Superior temporal gyrus (tissue), 1 donor: ENCODE measurements at regions not wholly inside any gene's neighbourhood (a gene's known extent, or its start where the extent isn't known, plus 50 kb on each side); places are given as distances from the start of the nearest gene placed in this dataset.
"Not testable (repeated sequence)": the region's sequence is repeated elsewhere in the genome, so short reads cannot be mapped to it uniquely, and the experiment has no call there.

Experiments
- DNase-seq: peaks from one replicate; pipeline ENCODE4 v3.0.0-alpha.2; 2016; ENCODE audit errors: extremely low spot score

DNA sequence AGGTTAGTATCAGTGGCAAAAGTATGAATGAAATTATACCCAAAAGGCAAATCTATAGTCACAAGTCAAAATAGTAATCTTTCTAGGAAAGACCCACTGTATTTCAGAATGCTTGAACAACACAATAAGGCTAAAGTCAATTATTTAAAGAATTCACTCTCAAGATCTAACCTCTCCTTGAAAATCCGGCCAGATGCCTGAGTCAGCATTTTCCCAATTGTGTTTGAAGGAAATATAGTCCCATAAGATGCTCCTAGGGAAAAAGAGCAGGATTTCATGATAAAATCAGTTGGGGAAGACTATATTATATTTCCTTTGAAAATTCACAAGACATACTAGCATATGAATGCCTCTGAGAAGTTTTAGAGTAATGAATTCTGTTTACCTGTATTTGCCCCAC is 1075.0 kb downstream of the GRM8 start:
- no peak for DNase-seq

DNA sequence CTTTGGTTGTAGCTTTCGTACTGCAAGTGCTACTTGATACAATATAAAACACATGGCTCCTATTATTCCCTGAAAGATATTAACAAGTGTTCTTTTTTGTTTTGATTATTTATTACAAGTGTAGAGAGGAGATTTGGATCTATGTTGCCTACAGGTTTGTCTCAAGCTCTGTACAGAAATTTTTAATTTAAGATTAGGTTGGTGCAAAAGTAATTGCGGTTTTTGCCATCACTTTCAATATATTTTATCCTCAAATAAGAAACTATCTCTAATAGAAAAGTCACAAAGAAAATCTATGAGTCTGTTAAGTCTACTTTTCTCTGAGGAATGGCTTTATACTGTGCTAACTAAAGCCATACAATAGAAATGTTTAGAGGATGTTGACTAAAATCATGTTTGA is 1086.1 kb downstream of the GRM8 start:
- DNase-seq = no peak

DNA sequence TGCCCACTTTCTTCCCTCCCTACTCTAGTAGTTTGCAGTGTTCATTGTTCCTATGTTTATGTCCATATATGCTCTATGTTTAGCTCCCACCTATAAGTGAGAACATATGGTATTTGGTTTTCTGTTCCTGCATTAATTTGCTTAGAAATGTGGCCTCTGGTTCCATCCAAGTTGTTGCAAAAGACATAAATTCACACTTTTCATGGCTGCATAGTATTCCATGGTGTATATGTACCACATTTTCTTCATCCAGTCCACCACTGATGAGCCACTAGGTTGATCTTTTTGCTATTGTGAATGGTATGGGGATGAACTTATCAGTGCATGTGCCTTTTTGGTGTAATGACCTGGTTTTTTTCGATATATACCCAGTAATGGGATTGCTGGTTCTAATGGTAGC is 1089.1 kb downstream of the GRM8 start:
- no peak for DNase-seq

DNA sequence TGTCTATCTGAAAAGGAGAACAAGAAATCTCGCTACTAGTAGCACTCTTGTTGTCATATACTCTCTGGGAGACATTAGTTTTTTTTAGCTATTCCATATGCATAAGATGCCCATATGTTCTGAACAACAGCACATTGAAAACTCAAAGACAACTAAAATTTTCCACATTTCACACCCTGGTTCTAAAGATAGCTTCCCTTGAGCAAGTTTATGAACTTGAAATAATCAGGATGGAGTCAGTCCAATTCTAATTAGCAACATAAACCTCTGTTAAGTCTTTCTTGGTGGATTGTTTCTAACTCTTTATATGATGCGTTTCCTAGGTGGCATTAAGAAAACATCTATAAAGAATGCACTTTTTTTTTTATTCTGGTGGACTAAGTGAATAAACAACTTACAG is 1095.3 kb downstream of the GRM8 start:
- DNase-seq = peak; percentile 65

DNA sequence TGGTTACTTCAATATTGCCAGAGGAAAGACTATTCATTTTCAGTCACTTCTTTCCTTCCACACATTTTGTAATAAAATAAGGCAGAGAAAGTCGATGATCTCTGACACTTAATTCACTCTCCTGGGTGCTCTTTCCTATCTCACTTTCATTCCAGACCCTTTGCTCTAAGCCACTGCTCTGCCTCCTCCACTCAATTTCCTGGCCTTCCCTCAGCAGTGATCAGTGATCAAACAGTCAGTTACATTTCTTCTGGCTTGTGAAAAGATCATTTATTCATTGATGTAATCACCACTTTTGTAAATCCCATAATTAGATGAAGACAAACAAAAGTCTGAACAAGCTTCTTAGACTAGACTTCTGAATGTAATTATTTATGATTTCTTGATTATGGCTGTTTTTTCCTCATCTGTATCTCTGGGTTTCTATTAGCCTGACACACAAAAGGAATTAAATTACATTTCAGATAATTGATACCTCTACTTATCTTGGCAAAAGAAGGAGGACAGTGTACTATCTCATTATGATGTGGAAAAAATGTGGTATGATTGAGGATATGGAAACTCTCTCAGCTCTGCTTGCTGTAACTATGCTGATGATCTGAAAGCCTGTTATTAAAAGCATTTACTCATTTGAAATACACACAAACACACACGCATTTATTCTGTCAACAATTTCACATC is 1102.3 kb downstream of the GRM8 start:
- DNase-seq = no peak

DNA sequence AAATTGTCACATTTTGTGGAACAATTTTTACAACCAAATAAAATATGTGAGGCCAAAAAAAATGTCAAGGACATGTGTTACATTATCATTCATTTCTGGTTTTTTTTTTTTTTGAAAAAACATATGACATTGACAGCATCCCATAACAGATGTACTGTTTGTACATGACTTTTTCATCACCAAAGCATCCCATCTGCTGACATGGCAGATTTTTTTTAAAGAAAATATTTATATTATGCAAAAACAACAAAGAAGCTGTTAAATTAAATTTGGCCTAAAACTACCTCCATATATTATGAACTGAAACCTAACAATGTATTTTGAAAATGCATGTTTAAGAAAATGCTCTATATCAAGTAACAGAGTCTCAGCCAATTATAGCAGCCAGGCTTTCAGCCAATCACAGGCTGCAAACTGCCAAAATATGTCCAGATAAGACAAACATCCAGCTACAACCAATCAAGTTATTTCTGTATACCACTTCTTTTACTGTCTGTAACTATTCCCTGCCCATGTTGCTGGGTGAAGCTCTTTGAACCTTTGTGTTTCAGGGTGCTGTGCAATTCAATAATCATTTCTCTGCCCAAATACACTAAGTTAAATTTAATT is 1111.8 kb downstream of the GRM8 start:
- DNase-seq = no peak

DNA sequence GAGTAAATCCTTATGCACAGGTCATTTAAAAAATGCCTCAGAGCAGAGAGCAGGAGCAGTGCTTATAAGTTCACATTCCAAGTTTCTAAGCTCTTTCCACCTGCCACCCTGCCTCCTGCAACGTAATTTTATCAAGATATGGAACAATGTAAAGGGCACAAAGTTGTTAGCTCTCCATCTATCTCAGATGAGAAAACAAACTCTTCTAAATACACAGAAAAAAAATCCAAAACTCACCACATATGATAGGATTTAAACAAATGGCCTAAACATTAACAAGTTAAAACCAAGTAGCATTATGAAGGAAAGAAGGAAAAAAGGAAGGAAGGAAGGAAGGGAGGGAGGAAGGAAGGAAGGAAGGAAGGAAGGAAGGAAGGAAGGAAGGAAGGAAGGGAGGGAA is 1132.8 kb downstream of the GRM8 start:
- no peak for DNase-seq

DNA sequence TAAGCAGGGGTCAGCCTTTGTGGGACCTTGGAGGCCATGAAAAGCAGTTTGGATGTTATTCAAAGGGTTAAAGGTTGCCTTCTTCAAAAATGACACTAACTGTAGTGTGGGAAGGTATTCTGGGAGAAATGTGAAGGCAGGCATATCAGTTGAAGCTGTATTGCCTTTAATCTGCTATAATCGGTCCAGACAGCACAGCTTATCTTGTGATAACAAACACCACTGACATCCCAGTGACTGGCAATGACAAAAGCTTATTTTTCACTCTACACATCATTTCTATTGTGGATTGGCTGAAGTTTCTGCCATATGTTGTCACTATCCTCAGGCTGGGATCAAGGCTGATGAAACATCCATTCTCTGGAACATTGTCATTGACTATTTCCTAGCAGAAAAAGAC is 1149.2 kb downstream of the GRM8 start:
- DNase-seq = no peak

DNA sequence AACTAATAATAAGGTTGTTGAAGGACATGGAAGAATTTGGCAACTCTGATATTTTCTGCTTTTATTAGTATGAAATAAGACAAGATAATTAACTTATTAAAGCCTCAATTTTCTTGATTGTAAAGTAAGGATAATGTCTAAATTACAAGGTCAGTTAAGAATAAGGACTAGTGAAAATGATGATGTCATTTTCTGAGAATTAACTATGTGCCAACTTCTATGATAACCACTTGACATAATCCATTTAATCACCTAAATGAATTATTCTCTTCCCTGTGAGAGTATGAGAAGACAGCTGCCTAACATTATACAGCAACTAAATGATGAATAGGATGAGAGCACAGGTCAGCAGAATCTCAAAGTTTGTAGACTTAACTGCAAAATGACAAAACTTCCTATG is 1153.4 kb upstream of the POT1 start:
- no peak for DNase-seq

DNA sequence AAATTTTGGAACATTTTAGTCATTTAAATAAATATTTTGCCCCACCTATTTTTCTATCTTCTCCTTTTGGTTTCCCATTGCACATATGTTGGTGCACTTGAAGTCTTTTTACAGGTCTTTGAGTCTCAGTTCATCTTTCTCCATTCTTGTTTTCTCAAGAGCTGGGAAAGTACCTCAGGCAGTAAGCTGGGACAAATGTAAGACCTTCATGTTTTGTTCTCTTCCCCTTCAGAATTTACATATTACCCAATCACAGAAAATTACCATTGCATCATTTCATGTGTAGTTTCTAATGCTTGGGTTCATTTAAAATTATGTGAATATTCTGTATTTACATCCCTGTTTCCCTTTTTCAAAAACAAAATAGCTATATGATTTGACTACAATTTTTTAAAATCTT is 1150.0 kb upstream of the POT1 start:
- DNase-seq = no peak

DNA sequence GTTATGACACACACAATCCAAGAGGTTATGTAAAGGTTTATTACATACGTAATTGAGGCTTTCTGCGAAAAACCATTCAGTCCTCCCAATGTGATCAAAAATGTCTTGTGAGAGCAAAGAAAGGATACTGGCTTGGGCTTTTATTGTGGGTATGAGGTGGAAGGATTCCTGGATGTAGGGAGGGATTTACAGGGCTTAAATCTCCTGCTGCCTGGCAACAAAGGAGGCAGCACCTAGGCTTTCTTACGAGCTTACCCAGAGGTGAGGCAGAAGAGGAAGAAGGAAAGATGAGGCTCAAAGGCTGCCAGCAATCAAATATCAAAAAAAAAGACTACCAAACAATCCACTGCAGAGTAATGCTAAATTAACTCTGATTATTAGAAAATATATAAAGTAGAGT is 1149.5 kb upstream of the POT1 start:
- DNase-seq = no peak

DNA sequence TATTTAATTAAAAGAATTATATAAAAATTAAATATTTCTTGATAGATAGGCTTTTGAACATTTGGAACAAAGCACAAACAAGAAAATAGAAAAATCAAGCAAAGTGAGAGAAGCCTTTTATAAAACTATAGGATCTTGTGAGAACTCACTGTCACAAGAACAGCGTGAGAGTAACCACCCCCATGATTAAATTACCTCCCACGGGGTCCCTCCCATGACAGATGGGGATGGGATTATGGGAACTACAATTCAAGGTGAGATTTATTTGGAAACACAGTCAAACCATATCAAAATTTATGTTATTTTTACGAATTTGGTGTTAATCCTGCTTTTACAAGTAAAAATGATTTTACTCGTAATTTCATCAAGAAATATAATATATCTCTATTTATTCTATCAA is 1136.1 kb upstream of the POT1 start:
- no peak for DNase-seq

DNA sequence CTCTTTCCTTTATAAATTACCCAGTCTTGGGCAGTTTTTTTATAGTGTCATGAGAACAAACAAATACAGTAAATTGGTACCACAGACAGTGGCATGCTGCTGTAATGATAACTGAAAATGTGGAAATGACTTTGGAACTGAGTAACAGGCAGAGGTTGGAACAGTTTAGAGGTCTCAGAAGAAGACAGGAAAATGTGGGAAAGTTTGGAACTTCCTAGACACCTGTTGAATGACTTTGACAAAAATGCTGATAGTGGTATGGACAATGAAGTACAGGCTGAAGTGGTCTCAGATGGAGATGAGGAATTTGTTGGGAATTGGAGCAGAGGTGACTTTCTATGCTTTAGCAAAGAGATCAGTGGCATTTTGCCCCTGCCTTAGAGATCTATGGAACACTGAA is 1128.4 kb upstream of the POT1 start:
- no peak for DNase-seq

DNA sequence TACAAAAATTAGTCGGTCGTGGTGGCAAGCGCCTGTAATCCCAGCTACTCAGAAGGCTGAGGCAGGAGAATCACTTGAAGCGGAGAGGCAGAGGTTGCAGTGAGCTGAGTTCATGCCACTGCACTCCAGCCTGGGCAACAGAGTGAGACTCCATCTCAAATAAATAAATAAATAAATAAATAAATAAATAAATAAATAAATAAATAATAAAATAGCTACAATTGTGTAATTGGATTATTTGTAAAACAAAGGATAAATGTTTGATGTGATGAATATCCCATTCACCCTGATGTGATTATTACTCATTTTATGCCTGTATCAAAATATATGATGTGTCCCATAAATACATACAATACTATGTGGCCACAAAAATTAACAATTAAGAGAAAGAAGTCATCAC is 1127.0 kb upstream of the POT1 start:
- not testable (repeated sequence) for DNase-seq

DNA sequence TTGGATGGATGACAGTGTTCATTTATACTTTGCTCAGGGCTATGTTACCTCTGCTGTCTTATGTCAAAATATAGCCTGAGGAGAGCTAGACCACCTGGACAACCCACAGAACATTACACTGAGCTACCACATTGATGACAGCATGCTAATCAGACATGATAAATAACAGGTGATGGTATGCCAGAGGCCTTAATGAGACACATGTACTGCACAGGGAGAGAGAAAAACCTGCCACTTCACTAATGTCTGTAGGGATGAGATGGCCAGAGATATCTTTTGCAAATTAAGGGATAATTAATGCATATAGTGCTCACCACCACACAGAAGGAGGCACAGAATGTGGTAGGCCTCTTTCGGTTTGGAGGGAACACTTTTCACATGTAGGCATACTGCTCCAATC is 1122.6 kb upstream of the POT1 start:
- no peak for DNase-seq

DNA sequence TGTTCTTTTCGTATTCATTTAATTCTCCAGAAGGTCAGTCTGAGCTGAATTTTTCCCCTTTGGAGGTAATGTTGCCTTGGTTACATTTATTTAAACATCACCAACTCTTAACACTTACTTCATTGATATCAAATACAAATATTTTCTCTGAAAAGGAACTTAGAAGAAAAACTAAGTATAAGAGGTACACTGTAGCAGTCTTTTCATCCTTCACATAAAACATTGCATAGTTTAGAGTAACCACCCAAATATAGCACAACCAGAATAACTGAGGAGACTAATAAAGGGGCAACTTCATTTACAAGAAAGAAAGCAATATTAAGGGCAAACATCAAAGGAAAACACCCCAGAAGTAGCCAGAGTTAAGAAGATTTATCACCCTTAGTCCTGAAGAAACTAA is 1115.0 kb upstream of the POT1 start:
- no peak for DNase-seq

DNA sequence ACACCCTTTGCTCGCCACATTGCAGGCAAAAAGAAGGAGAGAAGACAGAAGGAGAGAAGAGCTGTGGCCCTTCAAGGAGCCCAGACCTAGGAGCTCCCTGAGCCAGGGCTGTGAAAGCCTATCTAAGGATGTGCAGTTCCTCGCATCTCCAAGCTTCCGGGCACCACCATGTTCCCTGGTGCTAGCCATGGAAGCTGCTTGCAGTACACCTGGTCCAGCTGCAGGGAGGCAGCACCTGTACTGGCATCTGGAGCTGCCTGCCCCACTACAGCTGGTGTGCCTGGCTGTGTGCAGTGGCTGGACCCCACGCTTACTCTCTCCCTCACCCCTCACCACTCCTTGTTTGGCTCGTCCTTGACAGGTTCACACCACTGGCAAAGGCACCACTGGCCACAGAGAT is 1111.8 kb upstream of the POT1 start:
- DNase-seq = no peak

DNA sequence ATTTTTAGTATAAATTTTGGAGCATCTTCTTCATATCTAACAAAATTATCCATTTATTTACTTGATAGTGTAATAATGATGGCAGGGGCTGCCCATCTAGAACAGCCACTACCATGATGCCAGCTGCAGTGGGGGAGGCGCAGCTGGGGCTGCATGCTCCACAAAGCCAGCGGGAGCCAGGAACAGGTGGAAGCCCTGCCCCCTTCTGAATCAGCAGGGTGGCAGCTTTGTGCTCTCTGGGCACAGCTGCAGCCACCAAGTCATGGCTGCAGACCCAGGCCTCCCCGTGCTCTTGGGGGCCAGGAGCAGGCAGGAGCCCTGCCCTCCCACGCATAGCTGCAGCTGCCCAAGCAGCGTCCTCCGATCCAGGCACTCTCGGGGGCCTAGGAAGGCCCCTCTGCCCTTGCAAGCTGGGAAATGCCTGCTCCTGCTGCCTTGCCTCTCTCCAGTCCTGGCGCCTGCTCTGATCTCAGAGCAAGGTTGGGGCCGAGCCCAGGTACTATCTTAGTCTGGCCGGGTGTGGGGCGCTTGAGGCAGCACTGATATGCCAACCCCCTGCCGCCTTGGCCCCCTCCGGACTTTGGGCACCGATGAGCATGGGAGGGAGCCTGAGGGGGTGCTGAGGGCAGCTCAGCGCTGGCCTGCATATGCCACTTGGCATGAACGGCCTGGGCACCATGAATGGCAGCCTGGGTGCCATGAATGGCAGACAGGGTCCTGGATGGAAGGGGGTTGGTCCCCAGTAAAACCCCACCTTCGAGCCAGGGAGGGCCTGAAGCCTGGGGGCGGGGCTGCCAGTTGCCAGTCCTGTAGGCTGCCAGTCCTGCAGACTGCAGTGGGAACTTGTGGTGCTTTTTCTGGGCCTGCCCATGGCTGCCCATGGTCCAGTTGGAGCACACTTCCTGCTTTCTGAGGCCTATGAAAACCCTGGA is 1110.8 kb upstream of the POT1 start:
- DNase-seq = no peak

DNA sequence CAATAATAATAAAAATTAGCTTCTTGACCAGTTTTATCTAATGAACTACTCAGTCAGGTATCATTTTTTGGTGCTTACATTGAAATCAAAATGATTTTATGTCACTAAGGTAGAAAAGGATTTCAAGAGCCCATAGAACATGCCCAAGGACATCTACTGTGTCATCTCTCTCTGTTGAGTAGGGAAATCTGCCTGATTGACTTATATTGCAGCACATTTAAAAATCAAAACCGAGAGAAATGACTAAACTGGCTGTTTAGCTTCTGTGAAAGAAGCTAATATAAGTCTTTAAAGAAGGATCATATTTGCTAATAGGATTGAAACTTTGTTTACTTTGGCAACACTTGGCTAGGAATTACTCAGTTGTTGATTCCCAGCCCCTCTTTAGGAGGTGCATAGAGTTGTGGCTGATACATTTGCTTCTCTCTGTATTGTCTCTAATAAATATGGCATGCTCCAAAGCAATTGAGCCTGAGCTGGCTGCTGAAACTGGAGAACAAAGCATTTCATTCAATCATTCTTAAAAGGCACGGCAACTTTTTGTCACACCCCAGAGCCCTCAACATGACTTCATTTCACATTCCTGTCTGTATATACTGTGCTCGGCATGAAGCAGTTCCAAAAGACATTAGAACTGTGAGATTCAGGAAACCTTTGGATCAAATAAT is 1096.9 kb upstream of the POT1 start:
- no peak for DNase-seq

DNA sequence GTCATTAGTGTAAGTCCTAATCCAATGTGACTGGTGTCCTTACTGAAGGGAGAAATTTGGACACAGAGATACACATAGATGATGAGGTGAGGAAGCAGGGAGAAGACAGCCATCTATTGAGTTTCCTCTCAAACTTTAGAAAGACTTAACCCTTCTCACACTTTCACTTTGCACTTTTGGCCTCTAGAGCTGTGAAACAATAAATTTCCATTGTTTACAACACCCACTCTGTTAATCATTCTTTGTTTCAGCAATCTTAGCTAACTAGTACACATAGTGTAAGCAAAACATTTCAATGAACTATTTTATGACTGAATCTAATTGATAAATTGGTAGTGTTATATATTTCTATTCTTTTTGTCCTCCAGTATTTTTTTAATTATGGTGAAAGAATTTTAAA is 1092.8 kb upstream of the POT1 start:
- DNase-seq = no peak

DNA sequence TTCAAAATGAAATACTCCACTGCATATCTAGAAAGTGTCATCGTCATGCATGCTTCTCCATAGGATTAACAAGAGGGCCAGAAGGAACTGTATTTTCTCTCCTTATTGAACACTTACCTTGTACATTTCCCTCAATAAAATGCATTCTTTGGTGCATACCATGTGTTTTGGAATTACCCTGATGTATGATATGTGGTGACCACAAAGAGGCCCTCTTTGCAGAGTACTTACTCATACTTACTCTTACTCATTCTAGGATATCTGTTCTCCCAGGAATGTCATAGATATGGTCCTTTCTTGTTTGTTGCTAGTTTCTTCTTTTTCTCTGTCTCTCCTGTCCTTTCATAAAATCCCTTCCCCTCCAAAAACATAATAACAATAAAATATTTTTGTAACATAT is 1087.1 kb upstream of the POT1 start:
- no peak for DNase-seq

DNA sequence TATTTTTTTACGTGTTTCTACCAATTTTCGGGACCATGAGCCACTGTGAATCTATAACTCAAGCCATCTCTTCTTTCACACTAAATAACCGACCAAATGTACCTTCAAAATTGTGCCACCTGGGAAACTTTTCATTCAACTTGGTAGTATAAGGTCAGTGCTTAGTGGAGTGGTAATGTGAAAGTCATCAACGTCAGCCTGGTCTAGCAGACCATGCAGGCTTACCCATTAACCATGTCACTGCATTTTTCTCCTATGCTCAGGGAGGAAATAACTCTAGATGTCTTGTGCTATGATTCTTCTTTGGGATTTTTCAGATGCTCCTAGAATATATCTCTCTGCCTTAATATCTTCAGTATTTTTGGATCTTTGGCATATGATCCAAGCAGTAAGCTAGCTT is 1075.4 kb upstream of the POT1 start:
- DNase-seq = no peak
